Spleen (tissue), 11 donors: ENCODE measurements at regions not wholly inside any gene's neighbourhood (a gene's known extent, or its start where the extent isn't known, plus 50 kb on each side); places are given as distances from the start of the nearest gene placed in this dataset.

Source experiments
- DNase-seq: peaks from one replicate; pipeline ENCODE4 v3.0.0-alpha.2; 2020
- H3K27ac ChIP-seq, 8 donors: fragments of 200-600 bp; sonication (generic) in 7 of 8; 1 replicate in 4 of 8; 2 replicates in 4 of 8; pipeline versions ENCODE4 v1.5.0 to v1.8.0; 2016 to 2021; ENCODE audit warnings: inconsistent platforms in 4 of 8, mild to moderate bottlenecking in 4 of 8, moderate library complexity in 1 of 8
- H3K27me3 ChIP-seq, 7 donors: fragments of 200-600 bp; sonication (generic) in 6 of 7; replicated peaks in 1 of 7; 1 replicate in 4 of 7; 2 replicates in 3 of 7; pipeline versions ENCODE4 v1.5.0 to v1.8.0; 2016 to 2021; ENCODE audit warnings: inconsistent platforms in 3 of 7, mild to moderate bottlenecking in 1 of 7
- H3K36me3 ChIP-seq, 6 donors: fragments of 200-600 bp; sonication (generic) in 5 of 6; 1 replicate in 4 of 6; 2 replicates in 2 of 6; pipeline versions ENCODE4 v1.5.0 to v1.8.0; 2016 to 2021; ENCODE audit warnings: inconsistent platforms in 2 of 6
- H3K4me1 ChIP-seq, 6 donors: fragments of 200-600 bp; sonication (generic) in 5 of 6; 1 replicate in 3 of 6; 2 replicates in 3 of 6; pipeline versions ENCODE4 v1.5.0 to v1.8.0; 2016 to 2021; ENCODE audit warnings: inconsistent platforms in 3 of 6
- H3K4me3 ChIP-seq, 8 donors: fragments of 200-600 bp; sonication (generic) in 7 of 8; 1 replicate in 4 of 8; 2 replicates in 4 of 8; pipeline versions ENCODE4 v1.5.0 to v1.8.0; 2016 to 2021; ENCODE audit warnings: inconsistent platforms in 4 of 8, mild to moderate bottlenecking in 4 of 8, moderate library complexity in 2 of 8
- H3K9me3 ChIP-seq, 8 donors: fragments of 200-600 bp; sonication (generic) in 7 of 8; 1 replicate in 4 of 8; 2 replicates in 4 of 8; pipeline versions ENCODE4 v1.5.0 to v1.8.0; 2016 to 2021; ENCODE audit warnings: inconsistent platforms in 4 of 8
- POLR2A ChIP-seq, 3 donors: fragments of 450-650 bp; IDR thresholded peaks; one replicate each; pipeline ENCODE4 v1.5.1; 2017; ENCODE audit warnings: antibody characterized with exemption in 3 of 3, mild to moderate bottlenecking in 1 of 3
- POLR2AphosphoS5 ChIP-seq, 3 donors: sonication (generic); formaldehyde crosslinking; IDR thresholded peaks; one replicate each; pipeline ENCODE4 v1.5.1; 2017; ENCODE audit warnings: antibody characterized with exemption in 3 of 3
- WGBS, 5 donors: extraction: QIAGEN DNeasy Blood & Tissue Kit in 3 of 5; methylation state at CpG; one replicate each; pipeline versions ENCODE4 v1.1.5 to v1.1.7; 2013 to 2018; 5-methylcytosine and 5-hydroxymethylcytosine counted together
- intact Hi-C: fragments of 100-400 bp; cut with DNase I; formaldehyde crosslinking; loops from one replicate; pipeline ENCODE4 v1.15.0; 2023; ENCODE audit warnings: low total_unique reads
- TF ChIP-seq, protein P1 (sequence below), 11 experiments: fragments of 200-600 bp in 7 of 11; fragments of 450-650 bp in 4 of 11; sonication (generic) in 4 of 11; IDR thresholded peaks in 8 of 11; conservative IDR thresholded peaks in 3 of 11; 1 replicate in 7 of 11; 2 replicates in 4 of 11; pipeline versions ENCODE4 v1.4.0 to v1.8.0; 2016 to 2021; ENCODE audit warnings: antibody characterized with exemption in 11 of 11, inconsistent platforms in 4 of 11, mild to moderate bottlenecking in 1 of 11
- donor health status: healthy with polysubstance abuse.
- donor health status: DM: no; HTN: no; CAD: no; lungs with moderate emphysema.
- donor health status: DM: no; HTN: no; CAD: no.
- donor health status: Bipolar disorder and iron deficiency.
- donor health status: healthy.
- donor health status: DM: no; HTN: no; CAD: no.
- donor health status: DM: yes; HTN: yes; CAD: no.

DNA sequence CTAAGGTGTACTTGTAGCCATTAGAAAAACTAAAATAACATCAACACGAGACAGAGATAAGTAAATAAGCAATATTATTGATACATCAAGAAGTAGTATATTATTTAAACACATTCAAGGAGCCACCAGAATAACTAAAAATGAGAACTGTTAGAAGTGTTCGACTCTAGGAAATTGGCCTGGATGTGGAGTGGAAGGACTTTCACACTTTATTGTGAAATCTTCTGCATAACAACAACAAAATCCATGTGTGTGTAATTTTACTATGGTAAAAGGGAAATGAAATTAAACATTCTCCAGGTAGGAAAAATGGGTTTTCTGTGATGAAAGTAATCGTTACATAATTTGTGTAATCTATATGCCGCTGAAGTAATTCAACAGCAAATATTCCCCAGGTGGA, 96.3 kb upstream of the RNF152 start:
- Histone ChIP-seq H3K4me1 (peaks cover 0 to 22% (median 14%) of the 10 kb centered on the region in 6 donors), H3K9me3 (no peaks in the 10 kb centered on the region), H3K27me3 (no peaks in the 10 kb centered on the region), H3K36me3 (no peaks in the 10 kb centered on the region), H3K27ac (no peak overlapping the region), H3K4me3 (no peak overlapping the region)
- intact Hi-C loops: no loop called here
- 80 to 88% (median 87%) methylated on average over 4 of the region's 4 CpGs for WGBS, 5 donors
- no peak for DNase-seq
- TF ChIP-seq POLR2A (IDR thresholded peaks at IDR 0.05) (no peak), POLR2AphosphoS5 (IDR thresholded peaks at IDR 0.05) (no peak)
- TF ChIP-seq, protein P1, sequence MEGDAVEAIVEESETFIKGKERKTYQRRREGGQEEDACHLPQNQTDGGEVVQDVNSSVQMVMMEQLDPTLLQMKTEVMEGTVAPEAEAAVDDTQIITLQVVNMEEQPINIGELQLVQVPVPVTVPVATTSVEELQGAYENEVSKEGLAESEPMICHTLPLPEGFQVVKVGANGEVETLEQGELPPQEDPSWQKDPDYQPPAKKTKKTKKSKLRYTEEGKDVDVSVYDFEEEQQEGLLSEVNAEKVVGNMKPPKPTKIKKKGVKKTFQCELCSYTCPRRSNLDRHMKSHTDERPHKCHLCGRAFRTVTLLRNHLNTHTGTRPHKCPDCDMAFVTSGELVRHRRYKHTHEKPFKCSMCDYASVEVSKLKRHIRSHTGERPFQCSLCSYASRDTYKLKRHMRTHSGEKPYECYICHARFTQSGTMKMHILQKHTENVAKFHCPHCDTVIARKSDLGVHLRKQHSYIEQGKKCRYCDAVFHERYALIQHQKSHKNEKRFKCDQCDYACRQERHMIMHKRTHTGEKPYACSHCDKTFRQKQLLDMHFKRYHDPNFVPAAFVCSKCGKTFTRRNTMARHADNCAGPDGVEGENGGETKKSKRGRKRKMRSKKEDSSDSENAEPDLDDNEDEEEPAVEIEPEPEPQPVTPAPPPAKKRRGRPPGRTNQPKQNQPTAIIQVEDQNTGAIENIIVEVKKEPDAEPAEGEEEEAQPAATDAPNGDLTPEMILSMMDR (IDR thresholded peaks at IDR 0.05 in 8 of 11, conservative IDR thresholded peaks at IDR 0.05 in 3 of 11): no peak

DNA sequence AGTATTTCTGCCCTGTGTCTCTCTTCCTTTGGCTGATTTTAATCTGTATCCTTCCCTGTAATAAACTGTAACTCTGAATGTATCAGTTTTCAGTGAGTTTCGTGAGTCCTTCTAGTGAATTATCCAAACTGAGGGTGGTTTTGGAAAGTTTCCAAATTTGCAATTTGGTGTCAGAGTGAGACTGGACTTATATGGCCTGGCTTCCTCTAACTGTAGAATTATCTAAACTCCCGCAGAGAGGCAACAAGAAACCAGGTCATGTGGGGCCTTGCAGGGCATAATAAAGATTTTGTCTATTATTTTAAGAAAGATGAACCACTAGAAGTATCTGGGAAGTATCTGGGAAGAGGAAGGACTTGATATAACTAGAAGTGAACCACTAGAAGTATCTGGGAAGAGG, 95.3 kb upstream of the RNF152 start:
- H3K27me3 ChIP-seq: no peaks in the 10 kb centered on the region
- WGBS, 5 donors: 51 to 79% (median 65%) methylated on average over 2 of the region's 2 CpGs
- intact Hi-C loops: no loop called here
- peaks cover 0 to 16% (median 9%) of the 10 kb centered on the region in 6 donors for H3K4me1 ChIP-seq
- H3K36me3 ChIP-seq: no peaks in the 10 kb centered on the region
- DNase-seq: no peak
- TF ChIP-seq, protein P1 (IDR thresholded peaks at IDR 0.05 in 8 of 11, conservative IDR thresholded peaks at IDR 0.05 in 3 of 11): no peak
- TF ChIP-seq POLR2AphosphoS5 (IDR thresholded peaks at IDR 0.05) (no peak), POLR2A (IDR thresholded peaks at IDR 0.05) (no peak)
- H3K27ac ChIP-seq: no peak overlapping the region
- H3K9me3 ChIP-seq: no peaks in the 10 kb centered on the region
- H3K4me3 ChIP-seq: no peak overlapping the region

DNA sequence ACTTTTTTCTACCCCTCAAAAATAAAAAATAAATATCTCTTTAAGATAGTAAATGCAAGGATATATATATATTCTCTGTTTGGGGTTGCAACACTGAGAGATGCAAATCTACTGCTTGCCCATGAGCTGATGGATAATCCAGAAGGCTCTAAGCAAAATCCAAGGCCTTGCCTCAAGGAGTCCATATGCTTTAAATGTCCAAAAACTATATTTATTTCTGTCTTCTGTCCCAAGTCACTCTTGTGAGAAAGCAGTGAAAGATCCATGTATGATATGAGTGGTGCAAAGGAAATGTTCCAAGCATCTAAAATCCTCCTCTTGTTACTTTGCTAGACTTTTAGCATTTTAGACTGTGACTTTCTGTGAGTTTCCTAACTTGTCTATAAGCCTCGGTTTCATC, 92.9 kb upstream of the RNF152 start:
- H3K27me3 ChIP-seq: no peaks in the 10 kb centered on the region
- no peak overlapping the region for H3K27ac ChIP-seq
- no peak overlapping the region for H3K4me3 ChIP-seq
- H3K36me3 ChIP-seq: no peaks in the 10 kb centered on the region
- 82 to 93% (median 85%) methylated on average over 1 of the region's 1 CpG for WGBS, 5 donors
- intact Hi-C loops: no loop called here
- DNase-seq: no peak
- TF ChIP-seq POLR2A (IDR thresholded peaks at IDR 0.05) (no peak), POLR2AphosphoS5 (IDR thresholded peaks at IDR 0.05) (no peak)
- TF ChIP-seq, protein P1 (IDR thresholded peaks at IDR 0.05 in 8 of 11, conservative IDR thresholded peaks at IDR 0.05 in 3 of 11): no peak
- H3K9me3 ChIP-seq: no peaks in the 10 kb centered on the region
- peaks cover 0 to 4% (median 0%) of the 10 kb centered on the region in 6 donors for H3K4me1 ChIP-seq

DNA sequence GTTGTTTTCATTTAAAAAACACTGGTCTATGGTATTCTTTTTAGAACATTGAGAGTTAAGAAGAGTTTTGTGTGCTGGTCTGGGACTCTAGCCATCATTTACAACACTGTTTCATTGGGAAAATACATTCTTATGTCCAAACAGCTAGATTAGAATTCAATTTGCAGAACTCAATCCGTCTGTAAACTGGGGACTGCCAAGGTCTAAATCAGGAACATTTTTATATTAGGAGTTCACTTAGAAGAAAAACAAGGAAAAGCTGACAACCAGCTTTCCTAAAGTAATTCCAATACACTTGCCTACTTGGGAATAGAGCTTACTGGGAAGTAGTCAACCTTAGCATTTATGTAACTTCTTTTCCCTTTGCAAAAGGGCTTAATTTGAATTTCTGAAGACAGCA, 91.5 kb upstream of the RNF152 start:
- H3K9me3 ChIP-seq: no peaks in the 10 kb centered on the region
- no peaks in the 10 kb centered on the region for H3K27me3 ChIP-seq
- TF ChIP-seq POLR2AphosphoS5 (IDR thresholded peaks at IDR 0.05) (no peak), POLR2A (IDR thresholded peaks at IDR 0.05) (no peak)
- TF ChIP-seq, protein P1 (IDR thresholded peaks at IDR 0.05 in 8 of 11, conservative IDR thresholded peaks at IDR 0.05 in 3 of 11): no peak
- no peak overlapping the region for H3K4me3 ChIP-seq
- no peaks in the 10 kb centered on the region for H3K36me3 ChIP-seq
- peaks cover 0 to 9% (median 0%) of the 10 kb centered on the region in 6 donors for H3K4me1 ChIP-seq
- H3K27ac ChIP-seq: no peak overlapping the region
- 59 to 83% (median 76%) methylated on average over 1 of the region's 1 CpG for WGBS, 5 donors
- intact Hi-C loops: no loop called here
- DNase-seq: no peak
